ENCODE measurements at regions not wholly inside any gene's neighbourhood (a gene's known extent, or its start where the extent isn't known, plus 50 kb on each side); places are given as distances from the start of the nearest gene placed in this dataset.
"Not testable (repeated sequence)": the region's sequence is repeated elsewhere in the genome, so short reads cannot be mapped to it uniquely, and the experiment has no call there.

GRCh38 chr7:9726811-9727210 is 1246.9 kb upstream of the PHF14 start:
- dilution Hi-C loops (cut with HindIII; ENCODE audit: low sequenced_read_pairs, unreplicated experiment); H4K20me1 ChIP-seq (ENCODE audit: insufficient read depth, low read length); H3K4ac ChIP-seq (ENCODE audit: low read depth, low read length); H2BK5ac ChIP-seq (ENCODE audit: low read depth, low read length, poor library complexity, severe bottlenecking); DNase-seq; H3K9me1 ChIP-seq (ENCODE audit: insufficient read depth, low read length); H2BK15ac ChIP-seq (ENCODE audit: low read depth, low read length); H3K18ac ChIP-seq (ENCODE audit: low read depth, low read length); CTCF ChIA-PET; H2AFZ ChIP-seq (replicated peaks; ENCODE audit: low read length, poor library complexity); H4K91ac ChIP-seq (ENCODE audit: insufficient read depth, low read depth, low read length); H3K9ac ChIP-seq (ENCODE audit: low read depth, low read length); H3K23ac ChIP-seq (ENCODE audit: low read depth, low read length); BruUV-seq (replicated peaks); H2BK20ac ChIP-seq (ENCODE audit: low read depth, low read length); H2AK5ac ChIP-seq (ENCODE audit: low read depth, low read length); H3K36me3 ChIP-seq (ENCODE audit: control insufficient read depth, insufficient read depth, low read length); H3K79me1 ChIP-seq (ENCODE audit: low read depth in 1 of 2, low read length in 2 of 2); H2BK120ac ChIP-seq (ENCODE audit: low read depth, low read length); intact Hi-C loops (cut with micrococcal nuclease); H4K5ac ChIP-seq (ENCODE audit: low read depth, low read length); H3K27me3 ChIP-seq (ENCODE audit: control insufficient read depth, insufficient read depth, low read length); in situ Hi-C loops (cut with MboI; ENCODE audit: low sequenced_read_pairs); H3K56ac ChIP-seq (ENCODE audit: extremely low read depth, insufficient read depth, low read length); POLR2A ChIA-PET (ENCODE audit: unreplicated experiment); H2AK9ac ChIP-seq (replicated peaks; ENCODE audit: low read depth, low read length, poor library complexity); H3K4me3 ChIP-seq (ENCODE audit: insufficient read depth, low read depth, low read length); H3K9me3 ChIP-seq (ENCODE audit: control insufficient read depth, insufficient read depth, low read length); H3K14ac ChIP-seq (replicated peaks; ENCODE audit: low read depth, low read length); H3K27ac ChIP-seq (ENCODE audit: insufficient read depth, low read length); H4K8ac ChIP-seq (ENCODE audit: low read depth in 2 of 2, low read length in 2 of 2); ATAC-seq (ENCODE audit: low read depth); H3K4me1 ChIP-seq (ENCODE audit: control insufficient read depth, insufficient read depth, low read length); H3K4me2 ChIP-seq (ENCODE audit: low read depth, low read length): not testable (repeated sequence)
- WGBS, 2 experiments (ENCODE audit: extremely low coverage in 2 of 2, insufficient read length in 1 of 2), result 93% methylated on average over 5 of the region's 22 CpGs; no CpG with 5 or more reads in 1 of the 2 experiments

- dilution Hi-C loops (cut with HindIII; ENCODE audit: low sequenced_read_pairs, unreplicated experiment), result not testable (repeated sequence)
Observed at GRCh38 chr7:9727467-9727869, 1246.2 kb upstream of the PHF14 start.

More at GRCh38 chr7:9727467-9727869, 1246.2 kb upstream of the PHF14 start:
- H3K4me3 ChIP-seq (ENCODE audit: insufficient read depth, low read depth, low read length); in situ Hi-C loops (cut with MboI; ENCODE audit: low sequenced_read_pairs); H3K14ac ChIP-seq (replicated peaks; ENCODE audit: low read depth, low read length); ATAC-seq (ENCODE audit: low read depth); H4K8ac ChIP-seq (ENCODE audit: low read depth in 2 of 2, low read length in 2 of 2); H2BK15ac ChIP-seq (ENCODE audit: low read depth, low read length); H2AK5ac ChIP-seq (ENCODE audit: low read depth, low read length); DNase-seq; H3K9ac ChIP-seq (ENCODE audit: low read depth, low read length); H3K56ac ChIP-seq (ENCODE audit: extremely low read depth, insufficient read depth, low read length); H2BK20ac ChIP-seq (ENCODE audit: low read depth, low read length); H3K18ac ChIP-seq (ENCODE audit: low read depth, low read length); H3K23ac ChIP-seq (ENCODE audit: low read depth, low read length); H2BK120ac ChIP-seq (ENCODE audit: low read depth, low read length); H3K9me1 ChIP-seq (ENCODE audit: insufficient read depth, low read length); H4K20me1 ChIP-seq (ENCODE audit: insufficient read depth, low read length); H3K27me3 ChIP-seq (ENCODE audit: control insufficient read depth, insufficient read depth, low read length); H3K4me1 ChIP-seq (ENCODE audit: control insufficient read depth, insufficient read depth, low read length); H2AK9ac ChIP-seq (replicated peaks; ENCODE audit: low read depth, low read length, poor library complexity); H3K4ac ChIP-seq (ENCODE audit: low read depth, low read length); H4K5ac ChIP-seq (ENCODE audit: low read depth, low read length); H3K27ac ChIP-seq (ENCODE audit: insufficient read depth, low read length); H3K36me3 ChIP-seq (ENCODE audit: control insufficient read depth, insufficient read depth, low read length); intact Hi-C loops (cut with micrococcal nuclease); BruUV-seq (replicated peaks); H2BK5ac ChIP-seq (ENCODE audit: low read depth, low read length, poor library complexity, severe bottlenecking); H3K4me2 ChIP-seq (ENCODE audit: low read depth, low read length); H3K79me1 ChIP-seq (ENCODE audit: low read depth in 1 of 2, low read length in 2 of 2); H2AFZ ChIP-seq (replicated peaks; ENCODE audit: low read length, poor library complexity); CTCF ChIA-PET; POLR2A ChIA-PET (ENCODE audit: unreplicated experiment); H4K91ac ChIP-seq (ENCODE audit: insufficient read depth, low read depth, low read length); H3K9me3 ChIP-seq (ENCODE audit: control insufficient read depth, insufficient read depth, low read length): not testable (repeated sequence)
- WGBS, 2 experiments (ENCODE audit: extremely low coverage in 2 of 2, insufficient read length in 1 of 2), result 100% methylated on average over 1 of the region's 13 CpGs; no CpG with 5 or more reads in 1 of the 2 experiments

All from IMR-90 (cell line).